Osteoblast (primary cell): ENCODE measurements at regions not wholly inside any gene's neighbourhood (a gene's known extent, or its start where the extent isn't known, plus 50 kb on each side); places are given as distances from the start of the nearest gene placed in this dataset.

Source experiments
- DNase-seq: peaks from one replicate; pipeline ENCODE4 v3.0.0; 2011; ENCODE audit warnings: low spot score, mixed read lengths; ENCODE audit not compliant: insufficient read length; ENCODE audit errors: missing footprints
- H2AFZ ChIP-seq: 2 replicates; pipeline ENCODE4 v1.6.0; 2011; ENCODE audit warnings: mild to moderate bottlenecking, low read length
- H3K27ac ChIP-seq: 2 replicates; pipeline ENCODE4 v1.5.1; 2011; ENCODE audit warnings: mild to moderate bottlenecking, low read depth, low read length, moderate library complexity
- H3K27me3 ChIP-seq: 2 replicates; pipeline ENCODE4 v1.6.0; 2012; ENCODE audit warnings: mild to moderate bottlenecking, control low read depth, inconsistent platforms, low read length, moderate library complexity; ENCODE audit not compliant: insufficient read depth
- H3K36me3 ChIP-seq: 2 replicates; pipeline ENCODE4 v1.5.1; 2011; ENCODE audit warnings: mild to moderate bottlenecking, low read length, control low read depth, moderate library complexity; ENCODE audit not compliant: insufficient read depth
- H3K4me1 ChIP-seq: 2 replicates; pipeline ENCODE4 v1.5.1; 2011; ENCODE audit warnings: mild to moderate bottlenecking, low read length, control low read depth, moderate library complexity; ENCODE audit not compliant: insufficient read depth
- H3K4me2 ChIP-seq: 2 replicates; pipeline ENCODE4 v1.6.0; 2011; ENCODE audit warnings: mild to moderate bottlenecking, low read length; ENCODE audit not compliant: insufficient read depth
- H3K4me3 ChIP-seq: fragments of 200-600 bp; sonication (generic); 3 replicates; pipeline ENCODE4 v1.5.1; 2012; ENCODE audit warnings: mild to moderate bottlenecking, low read length, inconsistent platforms; ENCODE audit not compliant: insufficient read depth
- H3K79me2 ChIP-seq: 2 replicates; pipeline ENCODE4 v1.6.0; 2012; ENCODE audit warnings: mild to moderate bottlenecking, low read length, control low read depth, inconsistent platforms; ENCODE audit not compliant: insufficient read depth
- H3K9me3 ChIP-seq: 2 replicates; pipeline ENCODE4 v1.5.1; 2011; ENCODE audit warnings: low read depth, low read length, control low read depth
- H4K20me1 ChIP-seq: 2 replicates; pipeline ENCODE4 v1.6.0; 2012; ENCODE audit warnings: mild to moderate bottlenecking, low read length, control low read depth; ENCODE audit not compliant: insufficient read depth
- TF ChIP-seq, protein P1 (sequence below): IDR thresholded peaks from 2 replicates; pipeline ENCODE4 v1.5.1; 2011; ENCODE audit warnings: mild to moderate bottlenecking, low read depth, low read length, moderate library complexity; ENCODE audit errors: extremely low read depth

- no peak for DNase-seq
- H3K4me2 ChIP-seq = no peak overlapping the region
- H3K27ac ChIP-seq = no peak overlapping the region
- no peak overlapping the region for H3K4me3 ChIP-seq
- H4K20me1 ChIP-seq = no peaks in the 10 kb centered on the region
- no peaks in the 10 kb centered on the region for H3K9me3 ChIP-seq
- no peak overlapping the region for H2AFZ ChIP-seq
- TF ChIP-seq, protein P1, sequence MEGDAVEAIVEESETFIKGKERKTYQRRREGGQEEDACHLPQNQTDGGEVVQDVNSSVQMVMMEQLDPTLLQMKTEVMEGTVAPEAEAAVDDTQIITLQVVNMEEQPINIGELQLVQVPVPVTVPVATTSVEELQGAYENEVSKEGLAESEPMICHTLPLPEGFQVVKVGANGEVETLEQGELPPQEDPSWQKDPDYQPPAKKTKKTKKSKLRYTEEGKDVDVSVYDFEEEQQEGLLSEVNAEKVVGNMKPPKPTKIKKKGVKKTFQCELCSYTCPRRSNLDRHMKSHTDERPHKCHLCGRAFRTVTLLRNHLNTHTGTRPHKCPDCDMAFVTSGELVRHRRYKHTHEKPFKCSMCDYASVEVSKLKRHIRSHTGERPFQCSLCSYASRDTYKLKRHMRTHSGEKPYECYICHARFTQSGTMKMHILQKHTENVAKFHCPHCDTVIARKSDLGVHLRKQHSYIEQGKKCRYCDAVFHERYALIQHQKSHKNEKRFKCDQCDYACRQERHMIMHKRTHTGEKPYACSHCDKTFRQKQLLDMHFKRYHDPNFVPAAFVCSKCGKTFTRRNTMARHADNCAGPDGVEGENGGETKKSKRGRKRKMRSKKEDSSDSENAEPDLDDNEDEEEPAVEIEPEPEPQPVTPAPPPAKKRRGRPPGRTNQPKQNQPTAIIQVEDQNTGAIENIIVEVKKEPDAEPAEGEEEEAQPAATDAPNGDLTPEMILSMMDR = no peak
- H3K27me3 ChIP-seq = no peaks in the 10 kb centered on the region
- no peaks in the 10 kb centered on the region for H3K4me1 ChIP-seq
- no peaks in the 10 kb centered on the region for H3K36me3 ChIP-seq
- H3K79me2 ChIP-seq = no peaks in the 10 kb centered on the region
These were observed 353.5 kb downstream of the MYCN start for GRCh38 chr2:16293871-16294270.

- TF ChIP-seq, protein P1 = no peak
- no peaks in the 10 kb centered on the region for H3K4me1 ChIP-seq
- DNase-seq = no peak
- H3K27me3 ChIP-seq = no peaks in the 10 kb centered on the region
- H3K9me3 ChIP-seq = no peaks in the 10 kb centered on the region
- H2AFZ ChIP-seq = no peak overlapping the region
- no peak overlapping the region for H3K4me2 ChIP-seq
- no peaks in the 10 kb centered on the region for H3K79me2 ChIP-seq
- H4K20me1 ChIP-seq = no peaks in the 10 kb centered on the region
- no peak overlapping the region for H3K4me3 ChIP-seq
- no peaks in the 10 kb centered on the region for H3K36me3 ChIP-seq
- H3K27ac ChIP-seq = no peak overlapping the region
These were observed 353.0 kb downstream of the MYCN start for GRCh38 chr2:16293398-16293797.

DNA sequence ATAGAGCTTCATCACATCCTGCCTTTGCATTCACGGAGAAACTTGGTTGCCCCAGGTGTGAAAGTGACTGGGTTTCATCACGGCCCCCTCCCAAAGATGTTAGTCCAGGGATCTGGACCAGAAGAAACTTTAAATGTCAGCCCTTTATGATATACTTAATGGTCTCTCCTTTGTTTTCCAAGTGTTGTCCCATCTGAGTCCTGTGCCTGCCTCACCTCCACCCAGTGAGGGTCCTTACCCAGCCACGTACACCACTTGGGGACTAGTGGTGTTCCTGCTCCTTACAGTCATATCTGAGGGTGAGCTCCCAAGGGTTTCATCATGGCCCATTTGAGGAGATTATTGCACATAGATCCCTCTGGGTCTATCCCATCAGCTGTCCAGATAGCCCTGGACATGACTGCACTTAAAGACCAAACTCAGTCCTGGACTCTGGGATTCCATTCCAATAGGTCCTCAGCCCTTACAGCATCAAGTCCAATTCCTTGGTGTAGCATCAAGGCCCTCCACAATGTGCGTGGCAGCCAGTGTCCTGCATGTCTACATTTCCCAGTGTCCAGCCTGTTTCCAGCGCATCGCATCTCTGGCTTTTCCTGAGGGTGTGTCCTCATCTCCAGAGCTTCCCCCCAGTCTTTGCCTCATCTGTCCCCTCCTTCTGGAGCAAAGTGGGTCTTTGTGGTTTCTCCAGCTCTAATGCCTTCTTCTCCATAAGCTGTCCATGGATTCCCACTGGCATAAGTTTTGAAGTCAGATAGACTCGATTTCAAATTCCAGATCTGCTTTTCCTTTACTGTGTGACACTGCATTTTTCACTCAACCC is 351.6 kb downstream of the MYCN start:
- H3K36me3 ChIP-seq = no peaks in the 10 kb centered on the region

GRCh38 chr2:16291226-16291625 is 350.9 kb downstream of the MYCN start:
- no peak overlapping the region for H3K4me2 ChIP-seq
- H4K20me1 ChIP-seq = no peaks in the 10 kb centered on the region

More for the DNA sequence above, 351.6 kb downstream of the MYCN start:
- no peak overlapping the region for H3K4me3 ChIP-seq
- H3K27ac ChIP-seq = no peak overlapping the region
- H2AFZ ChIP-seq = no peak overlapping the region
- H3K79me2 ChIP-seq = no peaks in the 10 kb centered on the region
- DNase-seq = no peak
- no peaks in the 10 kb centered on the region for H3K4me1 ChIP-seq
- TF ChIP-seq, protein P1 = no peak
- H3K27me3 ChIP-seq = no peaks in the 10 kb centered on the region
- peaks cover 3% of the 10 kb centered on the region for H3K9me3 ChIP-seq
- H3K4me2 ChIP-seq = no peak overlapping the region
- H4K20me1 ChIP-seq = no peaks in the 10 kb centered on the region

More at GRCh38 chr2:16291226-16291625, 350.9 kb downstream of the MYCN start:
- Histone ChIP-seq H3K4me1 (no peaks in the 10 kb centered on the region), H3K4me3 (no peak overlapping the region), H2AFZ (no peak overlapping the region), H3K27me3 (no peaks in the 10 kb centered on the region), H3K36me3 (no peaks in the 10 kb centered on the region), H3K79me2 (no peaks in the 10 kb centered on the region), H3K27ac (no peak overlapping the region), H3K9me3 (peaks cover 3% of the 10 kb centered on the region)
- DNase-seq = no peak
- TF ChIP-seq, protein P1 = no peak
